Ovary (tissue), 7 donors: ENCODE measurements at regions not wholly inside any gene's neighbourhood (a gene's known extent, or its start where the extent isn't known, plus 50 kb on each side); places are given as distances from the start of the nearest gene placed in this dataset.

Experiments used
- DNase-seq, 5 donors: peaks; one replicate each; pipeline ENCODE4 v3.0.0-alpha.2; 2019 to 2020
- H3K27ac ChIP-seq, 2 donors: fragments of 200-600 bp; one replicate each; pipeline versions ENCODE4 v1.5.1 to v1.8.0; 2019 to 2022
- H3K27me3 ChIP-seq: fragments of 200-600 bp; one replicate; pipeline ENCODE4 v1.8.0; 2022
- H3K36me3 ChIP-seq: fragments of 200-600 bp; sonication (generic); one replicate; pipeline ENCODE4 v1.5.1; 2019
- H3K4me1 ChIP-seq: one replicate; pipeline ENCODE4 v1.8.1; 2013; ENCODE audit warnings: mild to moderate bottlenecking, moderate library complexity; ENCODE audit not compliant: insufficient read depth
- H3K4me3 ChIP-seq: fragments of 200-600 bp; sonication (generic); one replicate; pipeline ENCODE4 v1.5.1; 2017
- H3K9me3 ChIP-seq, 2 donors: fragments of 200-600 bp in 1 of 2; sonication (generic) in 1 of 2; one replicate each; pipeline versions ENCODE4 v1.5.1 to v1.8.1; 2013 to 2019; ENCODE audit warnings: mild to moderate bottlenecking in 1 of 2, moderate library complexity in 1 of 2
- CTCF ChIP-seq, 3 donors: fragments of 450-650 bp in 2 of 3; fragments of 200-600 bp in 1 of 3; IDR thresholded peaks; one replicate each; pipeline versions ENCODE4 v1.5.1 to v1.8.0; 2016 to 2022; ENCODE audit warnings: antibody characterized with exemption in 3 of 3, mild to moderate bottlenecking in 1 of 3
- EP300 ChIP-seq: sonication (generic); formaldehyde crosslinking; IDR thresholded peaks from one replicate; pipeline ENCODE4 v1.6.1; 2017; ENCODE audit warnings: antibody characterized with exemption
- POLR2A ChIP-seq: fragments of 450-650 bp; IDR thresholded peaks from one replicate; pipeline ENCODE4 v1.6.1; 2017; ENCODE audit warnings: antibody characterized with exemption, mild to moderate bottlenecking, moderate library complexity
- WGBS, 3 donors: extraction: QIAGEN DNeasy Blood & Tissue Kit in 1 of 3; methylation state at CpG; one replicate each; pipeline versions ENCODE4 v1.1.5 to v1.1.7; 2013 to 2017; 5-methylcytosine and 5-hydroxymethylcytosine counted together
- intact Hi-C, 4 donors: fragments of 100-400 bp; cut with DNase I; formaldehyde crosslinking; loops; one replicate each; pipeline versions ENCODE4 v1.11.0 to v1.15.1; 2022 to 2023
- donor health status: DM: no; HTN: no; CAD: no; lungs with moderate emphysema.
- donor health status: DM: no; HTN: no; CAD: no.
- donor health status: Bipolar disorder and iron deficiency.
- donor health status: DM: no; HTN: no; CAD: no.
- donor health status: DM: yes; HTN: yes; CAD: no.

- Histone ChIP-seq H3K36me3 (no peaks in the 10 kb centered on the region), H3K4me3 (no peak overlapping the region), H3K27ac (no peak overlapping the region), H3K9me3 (no peaks in the 10 kb centered on the region), H3K4me1 (no peaks in the 10 kb centered on the region), H3K27me3 (no peaks in the 10 kb centered on the region)
- TF ChIP-seq CTCF (IDR thresholded peaks at IDR 0.05), result no peak
- TF ChIP-seq EP300, result no peak
- TF ChIP-seq POLR2A, result no peak
- no peak for DNase-seq
- intact Hi-C loops, result no loop called here
- 49 to 64% (median 51%) methylated on average over 1 of the region's 1 CpG for WGBS, 3 donors
Measured at GRCh38 chr6:68343901-68344300, 291.2 kb upstream of the ADGRB3 start.

- DNase-seq, result no peak
- Histone ChIP-seq H3K36me3 (no peaks in the 10 kb centered on the region), H3K27me3 (no peaks in the 10 kb centered on the region), H3K9me3 (no peaks in the 10 kb centered on the region), H3K27ac (no peak overlapping the region), H3K4me3 (no peak overlapping the region), H3K4me1 (no peaks in the 10 kb centered on the region)
- TF ChIP-seq EP300, result no peak
- intact Hi-C loops, result no loop called here
- 56 to 84% (median 79%) methylated on average over 1 of the region's 1 CpG for WGBS, 3 donors
Measured at GRCh38 chr6:68342286-68342685, 292.8 kb upstream of the ADGRB3 start.

GRCh38 chr6:68339488-68340131 lies 295.5 kb upstream of the ADGRB3 start:
- Histone ChIP-seq H3K27ac (no peak overlapping the region), H3K9me3 (no peaks in the 10 kb centered on the region), H3K36me3 (no peaks in the 10 kb centered on the region), H3K4me1 (no peaks in the 10 kb centered on the region), H3K27me3 (no peaks in the 10 kb centered on the region), H3K4me3 (no peak overlapping the region)
- no peak for DNase-seq
- TF ChIP-seq CTCF (IDR thresholded peaks at IDR 0.05) (no peak), EP300 (no peak)
- intact Hi-C loops, result no loop called here

- intact Hi-C loops, result no loop called here
- H3K36me3 ChIP-seq, result no peaks in the 10 kb centered on the region
- no peak for TF ChIP-seq EP300
- no peak for TF ChIP-seq CTCF (IDR thresholded peaks at IDR 0.05)
- no peak for TF ChIP-seq POLR2A
- no peaks in the 10 kb centered on the region for H3K4me1 ChIP-seq
- H3K9me3 ChIP-seq, result no peaks in the 10 kb centered on the region
- no peak for DNase-seq
- no peaks in the 10 kb centered on the region for H3K27me3 ChIP-seq
- no peak overlapping the region for H3K4me3 ChIP-seq
- H3K27ac ChIP-seq, result no peak overlapping the region
Measured at GRCh38 chr6:68333442-68333841, 301.6 kb upstream of the ADGRB3 start.

- Histone ChIP-seq H3K36me3 (no peaks in the 10 kb centered on the region), H3K4me3 (no peak overlapping the region), H3K27ac (no peak overlapping the region), H3K4me1 (no peaks in the 10 kb centered on the region), H3K9me3 (no peaks in the 10 kb centered on the region), H3K27me3 (no peaks in the 10 kb centered on the region)
- intact Hi-C loops, result no loop called here
- DNase-seq, result no peak
- WGBS, 3 donors, result 92 to 95% (median 94%) methylated on average over 2 of the region's 2 CpGs
- no peak for TF ChIP-seq CTCF (IDR thresholded peaks at IDR 0.05)
Measured at GRCh38 chr6:68328156-68328555, 306.9 kb upstream of the ADGRB3 start.
